Fibroblast of lung (primary cell): ENCODE measurements at regions not wholly inside any gene's neighbourhood (a gene's known extent, or its start where the extent isn't known, plus 50 kb on each side); places are given as distances from the start of the nearest gene placed in this dataset.

ENCODE experiments used
- DNase-seq, 2 donors: peaks; one replicate each; pipeline versions ENCODE4 v3.0.0 to v3.0.0-alpha.2; 2010; ENCODE audit warnings: low read depth in 2 of 2
- H2AFZ ChIP-seq: 2 replicates; pipeline ENCODE4 v1.5.1; 2012; ENCODE audit warnings: low read length, control low read depth, inconsistent platforms
- H3K27ac ChIP-seq: 2 replicates; pipeline ENCODE4 v1.5.1; 2011; ENCODE audit warnings: low read length, control low read depth; ENCODE audit not compliant: insufficient read depth
- H3K27me3 ChIP-seq: 2 replicates; pipeline ENCODE4 v1.5.1; 2011; ENCODE audit warnings: mild to moderate bottlenecking, low read length; ENCODE audit not compliant: control insufficient read depth, insufficient read depth
- H3K36me3 ChIP-seq: 2 replicates; pipeline ENCODE4 v1.5.1; 2011; ENCODE audit warnings: low read length; ENCODE audit not compliant: control insufficient read depth, insufficient read depth
- H3K4me1 ChIP-seq: 2 replicates; pipeline ENCODE4 v1.5.1; 2011; ENCODE audit warnings: low read length; ENCODE audit not compliant: control insufficient read depth, insufficient read depth; ENCODE audit errors: extremely low read depth
- H3K4me2 ChIP-seq: 2 replicates; pipeline ENCODE4 v1.5.1; 2011; ENCODE audit warnings: low read length, control low read depth; ENCODE audit not compliant: insufficient read depth; ENCODE audit errors: extremely low read depth
- H3K4me3 ChIP-seq, 4 experiments: fragments of 200-600 bp in 1 of 4; sonication (generic) in 1 of 4; replicated peaks in 1 of 4; 2 replicates each; pipeline ENCODE4 v1.5.1; 2011 to 2016; ENCODE audit warnings: low read length in 4 of 4, low read depth in 3 of 4, mild to moderate bottlenecking in 3 of 4, control low read depth in 2 of 4, inconsistent platforms in 1 of 4, mixed read lengths in 1 of 4; ENCODE audit not compliant: insufficient read depth in 1 of 4; ENCODE audit errors: control extremely low read depth in 1 of 4
- H3K79me2 ChIP-seq: 2 replicates; pipeline ENCODE4 v1.5.1; 2012; ENCODE audit warnings: mild to moderate bottlenecking, low read length, inconsistent platforms; ENCODE audit not compliant: control insufficient read depth, insufficient read depth
- H3K9ac ChIP-seq: 2 replicates; pipeline ENCODE4 v1.5.1; 2011; ENCODE audit warnings: mild to moderate bottlenecking, low read length, control low read depth; ENCODE audit not compliant: insufficient read depth
- H3K9me3 ChIP-seq: 2 replicates; pipeline ENCODE4 v1.5.1; 2012; ENCODE audit warnings: low read depth, low read length; ENCODE audit not compliant: control insufficient read depth, insufficient read depth
- H4K20me1 ChIP-seq: 2 replicates; pipeline ENCODE4 v1.5.1; 2011; ENCODE audit warnings: low read length; ENCODE audit not compliant: control insufficient read depth, insufficient read depth; ENCODE audit errors: extremely low read depth
- EZH2 ChIP-seq: IDR thresholded peaks from 2 replicates; pipeline ENCODE4 v1.5.1; 2012; ENCODE audit warnings: low read length, control low read depth, mild to moderate bottlenecking; ENCODE audit errors: missing control alignments
- TF ChIP-seq, protein P1 (sequence below), 2 donors: IDR thresholded peaks in 1 of 2; conservative IDR thresholded peaks in 1 of 2; 1 replicate in 1 of 2; 2 replicates in 1 of 2; pipeline ENCODE4 v1.5.1; 2011 to 2012; ENCODE audit warnings: low read length in 2 of 2, control low read depth in 1 of 2, inconsistent platforms in 1 of 2, low read depth in 1 of 2, mild to moderate bottlenecking in 1 of 2

GRCh38 chr6:100235631-100236030 lies 229.1 kb downstream of the SIM1 start:
- H3K4me3 ChIP-seq: no peak overlapping the region
- no peaks in the 10 kb centered on the region for H3K27me3 ChIP-seq
- peak in 1 of 2 donors; percentile 53 for DNase-seq
- H3K9ac ChIP-seq: no peak overlapping the region
- no peaks in the 10 kb centered on the region for H4K20me1 ChIP-seq
- H3K4me2 ChIP-seq: no peak overlapping the region
- no peaks in the 10 kb centered on the region for H3K9me3 ChIP-seq
- no peaks in the 10 kb centered on the region for H3K4me1 ChIP-seq
- no peak overlapping the region for H2AFZ ChIP-seq
- H3K79me2 ChIP-seq: no peaks in the 10 kb centered on the region
- H3K36me3 ChIP-seq: no peaks in the 10 kb centered on the region
- TF ChIP-seq EZH2: no peak
- TF ChIP-seq, protein P1, sequence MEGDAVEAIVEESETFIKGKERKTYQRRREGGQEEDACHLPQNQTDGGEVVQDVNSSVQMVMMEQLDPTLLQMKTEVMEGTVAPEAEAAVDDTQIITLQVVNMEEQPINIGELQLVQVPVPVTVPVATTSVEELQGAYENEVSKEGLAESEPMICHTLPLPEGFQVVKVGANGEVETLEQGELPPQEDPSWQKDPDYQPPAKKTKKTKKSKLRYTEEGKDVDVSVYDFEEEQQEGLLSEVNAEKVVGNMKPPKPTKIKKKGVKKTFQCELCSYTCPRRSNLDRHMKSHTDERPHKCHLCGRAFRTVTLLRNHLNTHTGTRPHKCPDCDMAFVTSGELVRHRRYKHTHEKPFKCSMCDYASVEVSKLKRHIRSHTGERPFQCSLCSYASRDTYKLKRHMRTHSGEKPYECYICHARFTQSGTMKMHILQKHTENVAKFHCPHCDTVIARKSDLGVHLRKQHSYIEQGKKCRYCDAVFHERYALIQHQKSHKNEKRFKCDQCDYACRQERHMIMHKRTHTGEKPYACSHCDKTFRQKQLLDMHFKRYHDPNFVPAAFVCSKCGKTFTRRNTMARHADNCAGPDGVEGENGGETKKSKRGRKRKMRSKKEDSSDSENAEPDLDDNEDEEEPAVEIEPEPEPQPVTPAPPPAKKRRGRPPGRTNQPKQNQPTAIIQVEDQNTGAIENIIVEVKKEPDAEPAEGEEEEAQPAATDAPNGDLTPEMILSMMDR (conservative IDR thresholded peaks at IDR 0.05 in 1 of 2, IDR thresholded peaks at IDR 0.05 in 1 of 2; ENCODE audit: low read depth in 1 of 2, low read length in 2 of 2): no peak
- no peak overlapping the region for H3K27ac ChIP-seq

DNA sequence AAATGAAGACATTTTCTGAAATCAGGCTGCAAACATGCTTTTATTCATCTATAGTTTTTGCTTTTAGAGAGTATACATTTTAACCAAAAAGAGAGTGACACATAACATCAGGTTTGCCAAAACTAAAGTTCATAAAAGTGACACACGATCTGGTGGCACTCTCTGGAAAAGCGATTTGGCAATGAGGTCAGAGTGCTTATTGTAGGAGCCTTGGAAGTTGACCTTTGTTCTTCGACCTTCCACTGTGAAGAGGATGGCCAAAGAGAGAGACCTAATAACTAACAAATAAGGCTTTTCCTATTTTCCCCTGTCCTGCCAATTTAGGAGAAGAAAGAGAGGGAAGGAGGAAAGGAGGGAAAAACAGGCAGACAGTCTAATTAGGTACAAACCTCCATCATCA lies 230.1 kb downstream of the SIM1 start:
- no peak overlapping the region for H3K4me3 ChIP-seq

GRCh38 chr6:100232781-100233573 lies 231.7 kb downstream of the SIM1 start:
- Histone ChIP-seq H3K36me3 (no peaks in the 10 kb centered on the region), H3K9me3 (no peaks in the 10 kb centered on the region), H3K79me2 (no peaks in the 10 kb centered on the region), H3K4me1 (no peaks in the 10 kb centered on the region), H3K4me3 (no peak overlapping the region), H4K20me1 (no peaks in the 10 kb centered on the region), H3K9ac (no peak overlapping the region), H3K4me2 (no peak overlapping the region), H3K27me3 (no peaks in the 10 kb centered on the region), H2AFZ (no peak overlapping the region), H3K27ac (no peak overlapping the region)
- TF ChIP-seq, protein P1 (conservative IDR thresholded peaks at IDR 0.05 in 1 of 2, IDR thresholded peaks at IDR 0.05 in 1 of 2; ENCODE audit: low read depth in 1 of 2, low read length in 2 of 2): no peak
- no peak for TF ChIP-seq EZH2
- DNase-seq: no peak

More for the DNA sequence above, 230.1 kb downstream of the SIM1 start:
- no peaks in the 10 kb centered on the region for H3K9me3 ChIP-seq
- H3K4me1 ChIP-seq: no peaks in the 10 kb centered on the region
- no peaks in the 10 kb centered on the region for H3K27me3 ChIP-seq
- H3K27ac ChIP-seq: no peak overlapping the region
- no peaks in the 10 kb centered on the region for H4K20me1 ChIP-seq
- TF ChIP-seq, protein P1 (conservative IDR thresholded peaks at IDR 0.05 in 1 of 2, IDR thresholded peaks at IDR 0.05 in 1 of 2; ENCODE audit: low read depth in 1 of 2, low read length in 2 of 2): no peak
- no peak for TF ChIP-seq EZH2
- H3K79me2 ChIP-seq: no peaks in the 10 kb centered on the region
- no peak for DNase-seq
- H3K9ac ChIP-seq: no peak overlapping the region
- H3K36me3 ChIP-seq: no peaks in the 10 kb centered on the region
- no peak overlapping the region for H2AFZ ChIP-seq
- no peak overlapping the region for H3K4me2 ChIP-seq
